Testis (tissue), 2 donors: ENCODE measurements at regions not wholly inside any gene's neighbourhood (a gene's known extent, or its start where the extent isn't known, plus 50 kb on each side); places are given as distances from the start of the nearest gene placed in this dataset.
"Not testable (repeated sequence)": the region's sequence is repeated elsewhere in the genome, so short reads cannot be mapped to it uniquely, and the experiment has no call there.

Experiments
- DNase-seq: peaks from one replicate; pipeline ENCODE4 v3.0.0-alpha.2; 2019
- H3K27ac ChIP-seq, 2 donors: fragments of 200-600 bp; sonication (generic); one replicate each; pipeline ENCODE4 v1.5.1; 2019
- H3K27me3 ChIP-seq: fragments of 200-600 bp; sonication (generic); one replicate; pipeline ENCODE4 v1.5.1; 2019
- H3K36me3 ChIP-seq: fragments of 200-600 bp; sonication (generic); one replicate; pipeline ENCODE4 v1.5.1; 2017; ENCODE audit warnings: low read depth; ENCODE audit errors: missing control alignments
- H3K4me1 ChIP-seq: fragments of 200-600 bp; sonication (generic); one replicate; pipeline ENCODE4 v1.5.1; 2019
- H3K4me3 ChIP-seq, 2 donors: fragments of 200-600 bp; sonication (generic); one replicate each; pipeline ENCODE4 v1.5.1; 2017 to 2019
- H3K9me3 ChIP-seq: fragments of 200-600 bp; sonication (generic); one replicate; pipeline ENCODE4 v1.5.1; 2017
- CTCF ChIP-seq, 3 experiments: fragments of 450-650 bp in 2 of 3; fragments of 200-600 bp in 1 of 3; sonication (generic) in 1 of 3; IDR thresholded peaks; one replicate each; pipeline ENCODE4 v1.5.1; 2016 to 2019; ENCODE audit warnings: antibody characterized with exemption in 3 of 3, mild to moderate bottlenecking in 2 of 3, moderate library complexity in 1 of 3
- POLR2A ChIP-seq: fragments of 450-650 bp; IDR thresholded peaks from one replicate; pipeline ENCODE4 v1.6.1; 2017; ENCODE audit warnings: antibody characterized with exemption, mild to moderate bottlenecking, moderate library complexity
- WGBS, 2 donors: methylation state at CpG; one replicate each; pipeline ENCODE4 v1.1.5; 2018; 5-methylcytosine and 5-hydroxymethylcytosine counted together
- intact Hi-C: fragments of 100-400 bp; cut with DNase I; formaldehyde crosslinking; loops from one replicate; pipeline ENCODE4 v1.15.1; 2023; ENCODE audit warnings: low total_unique reads

- Histone ChIP-seq H3K9me3 (no peaks in the 10 kb centered on the region), H3K4me1 (no peaks in the 10 kb centered on the region), H3K27me3 (no peaks in the 10 kb centered on the region), H3K27ac (no peak overlapping the region), H3K4me3 (no peak overlapping the region), H3K36me3 (no peaks in the 10 kb centered on the region)
- 57 to 67% methylated on average over 1 of the region's 1 CpG for WGBS, 2 donors
- intact Hi-C loops = no loop called here
- TF ChIP-seq CTCF (IDR thresholded peaks at IDR 0.05) = no peak
- no peak for TF ChIP-seq POLR2A
- no peak for DNase-seq
Observed at GRCh38 chr6:121732641-121733040, 297.2 kb downstream of the GJA1 start.

- no peaks in the 10 kb centered on the region for H3K9me3 ChIP-seq
- no peaks in the 10 kb centered on the region for H3K36me3 ChIP-seq
- H3K27me3 ChIP-seq = no peaks in the 10 kb centered on the region
- TF ChIP-seq POLR2A (no peak), CTCF (IDR thresholded peaks at IDR 0.05) (no peak)
- no peaks in the 10 kb centered on the region for H3K4me1 ChIP-seq
- intact Hi-C loops = no loop called here
- DNase-seq = no peak
- H3K4me3 ChIP-seq = no peak overlapping the region
- H3K27ac ChIP-seq = no peak overlapping the region
Observed at GRCh38 chr6:121733234-121733633, 297.8 kb downstream of the GJA1 start.

GRCh38 chr6:121740188-121740587 lies 304.7 kb downstream of the GJA1 start:
- DNase-seq, intact Hi-C loops, H3K27ac ChIP-seq, H3K27me3 ChIP-seq, H3K4me1 ChIP-seq, H3K36me3 ChIP-seq, H3K4me3 ChIP-seq, H3K9me3 ChIP-seq: not testable (repeated sequence)
- 90 to 93% methylated on average over 4 to 6 of the region's 6 CpGs for WGBS, 2 donors

GRCh38 chr6:121743691-121744090 lies 308.2 kb downstream of the GJA1 start:
- H3K9me3 ChIP-seq = no peaks in the 10 kb centered on the region
- no peak for TF ChIP-seq POLR2A
- TF ChIP-seq CTCF (IDR thresholded peaks at IDR 0.05) = no peak
- 94% methylated on average over 1 of the region's 1 CpG for WGBS, 2 donors
- no peaks in the 10 kb centered on the region for H3K27me3 ChIP-seq
- intact Hi-C loops = no loop called here
- no peaks in the 10 kb centered on the region for H3K4me1 ChIP-seq
- H3K36me3 ChIP-seq = no peaks in the 10 kb centered on the region
- H3K27ac ChIP-seq = no peak overlapping the region
- H3K4me3 ChIP-seq = no peak overlapping the region
- DNase-seq = no peak

- H3K27ac ChIP-seq = no peak overlapping the region
- H3K27me3 ChIP-seq = no peaks in the 10 kb centered on the region
- 61 to 79% methylated on average over 4 of the region's 4 CpGs for WGBS, 2 donors
- H3K4me1 ChIP-seq = no peaks in the 10 kb centered on the region
- H3K9me3 ChIP-seq = no peaks in the 10 kb centered on the region
- intact Hi-C loops = no loop called here
- DNase-seq = no peak
- TF ChIP-seq POLR2A = no peak
- TF ChIP-seq CTCF (IDR thresholded peaks at IDR 0.05) = no peak
- H3K36me3 ChIP-seq = no peaks in the 10 kb centered on the region
- H3K4me3 ChIP-seq = no peak overlapping the region
Observed at GRCh38 chr6:121748376-121748775, 312.9 kb downstream of the GJA1 start.
